BLaER1 (cell line): ENCODE measurements at regions not wholly inside any gene's neighbourhood (a gene's known extent, or its start where the extent isn't known, plus 50 kb on each side); places are given as distances from the start of the nearest gene placed in this dataset.

Experiments
- H3K27ac ChIP-seq: shearing (Covaris generic); formaldehyde crosslinking; 2 replicates; pipeline ENCODE4 v1.8.1; 2022
- H3K27me3 ChIP-seq: shearing (Covaris generic); formaldehyde crosslinking; 2 replicates; pipeline ENCODE4 v1.8.1; 2022
- H3K36me3 ChIP-seq: shearing (Covaris generic); formaldehyde crosslinking; 2 replicates; pipeline ENCODE4 v1.8.1; 2022
- H3K4me1 ChIP-seq: shearing (Covaris generic); formaldehyde crosslinking; 2 replicates; pipeline ENCODE4 v1.8.1; 2022
- H3K4me2 ChIP-seq: shearing (Covaris generic); formaldehyde crosslinking; 2 replicates; pipeline ENCODE4 v1.8.1; 2022
- H3K4me3 ChIP-seq: shearing (Covaris generic); formaldehyde crosslinking; 2 replicates; pipeline ENCODE4 v1.8.1; 2022
- H3K9ac ChIP-seq: shearing (Covaris generic); formaldehyde crosslinking; 2 replicates; pipeline ENCODE4 v1.8.1; 2022
- H3K9me3 ChIP-seq: shearing (Covaris generic); formaldehyde crosslinking; 2 replicates; pipeline ENCODE4 v1.8.1; 2022
- H4K20me1 ChIP-seq: shearing (Covaris generic); formaldehyde crosslinking; 2 replicates; pipeline ENCODE4 v1.8.1; 2022
- Cebpa-rat ChIP-seq: shearing (Covaris generic); IDR thresholded peaks from 2 replicates; pipeline ENCODE4 v1.8.1; 2022

DNA sequence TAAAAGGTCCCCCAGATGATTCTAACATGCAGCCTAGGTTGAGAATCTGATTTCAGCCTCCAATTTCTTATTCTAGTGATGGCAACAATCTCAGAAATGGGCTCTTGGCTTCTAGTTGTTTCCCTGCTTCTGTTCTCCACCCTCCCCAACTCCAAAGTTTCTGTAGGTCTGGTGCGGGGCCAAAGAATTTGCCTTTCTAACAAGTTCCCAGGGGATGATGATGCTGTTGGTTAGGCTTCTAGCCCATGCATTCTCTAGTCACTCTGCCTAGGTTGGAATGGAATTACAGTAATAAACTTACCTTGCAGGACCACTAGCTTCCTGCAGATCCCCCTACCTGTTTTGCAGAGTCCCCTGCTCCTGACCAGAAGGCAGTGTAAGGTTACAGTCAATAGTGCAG is 103.2 kb upstream of the PPP2R3A start:
- H3K27me3 ChIP-seq, result no peaks in the 10 kb centered on the region
- H3K36me3 ChIP-seq, result no peaks in the 10 kb centered on the region
- TF ChIP-seq Cebpa-rat, result no peak
- H3K4me2 ChIP-seq, result no peak overlapping the region
- peaks cover 5% of the 10 kb centered on the region; the same call in 1 of the 2 replicates for H3K9me3 ChIP-seq
- H3K4me3 ChIP-seq, result no peak overlapping the region
- H4K20me1 ChIP-seq, result no peaks in the 10 kb centered on the region
- no peak overlapping the region for H3K27ac ChIP-seq
- H3K9ac ChIP-seq, result no peak overlapping the region
- H3K4me1 ChIP-seq, result no peaks in the 10 kb centered on the region

DNA sequence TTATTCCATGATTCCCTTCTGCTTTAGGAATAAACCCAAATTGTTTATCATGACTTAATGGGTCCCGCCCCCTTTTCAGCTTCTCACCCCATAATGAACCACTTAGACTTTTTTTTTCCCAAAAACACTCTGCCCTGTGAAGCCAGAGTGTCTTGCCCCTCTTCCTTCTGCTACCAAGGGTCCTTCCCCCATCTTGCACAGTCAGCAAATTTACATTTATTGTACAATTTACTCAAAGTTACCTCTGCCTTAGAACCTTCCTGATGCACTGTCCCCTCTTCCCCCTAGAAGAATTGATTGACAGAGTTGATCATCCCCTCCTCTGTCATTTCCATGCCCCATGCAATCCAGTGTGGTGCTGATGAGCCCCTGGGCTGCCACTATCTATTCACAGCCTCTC is 101.5 kb upstream of the PPP2R3A start:
- no peak for TF ChIP-seq Cebpa-rat
- Histone ChIP-seq H4K20me1 (no peaks in the 10 kb centered on the region), H3K4me2 (no peak overlapping the region), H3K4me3 (no peak overlapping the region), H3K36me3 (no peaks in the 10 kb centered on the region), H3K9me3 (peaks cover 5% of the 10 kb centered on the region; the same call in 1 of the 2 replicates), H3K27ac (no peak overlapping the region), H3K4me1 (no peaks in the 10 kb centered on the region), H3K9ac (no peak overlapping the region), H3K27me3 (no peaks in the 10 kb centered on the region)

DNA sequence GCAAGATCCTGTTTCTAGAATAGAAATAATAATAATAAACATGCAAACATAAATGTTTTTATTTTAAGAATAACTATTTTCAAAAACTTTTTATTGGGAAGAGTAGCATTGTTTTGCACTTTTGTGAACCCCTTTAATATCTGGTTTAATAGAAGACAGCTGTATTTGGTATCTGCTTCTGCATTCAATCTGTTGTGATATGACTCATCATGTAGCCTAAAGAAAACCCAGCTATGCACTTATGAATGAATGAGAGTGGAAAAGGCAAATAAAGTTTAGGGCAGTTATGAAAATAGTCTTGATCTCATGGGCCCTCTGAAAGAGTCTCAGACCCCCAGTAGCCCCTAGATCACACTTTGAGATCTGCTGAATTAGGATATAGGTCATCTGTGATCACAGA is 100.4 kb upstream of the PPP2R3A start:
- Histone ChIP-seq H3K36me3 (no peaks in the 10 kb centered on the region), H3K4me2 (no peak overlapping the region), H3K27ac (no peak overlapping the region), H3K4me3 (no peak overlapping the region), H3K4me1 (no peaks in the 10 kb centered on the region), H4K20me1 (no peaks in the 10 kb centered on the region), H3K9ac (no peak overlapping the region), H3K27me3 (no peaks in the 10 kb centered on the region), H3K9me3 (peaks cover 5% of the 10 kb centered on the region; the same call in 1 of the 2 replicates)
- no peak for TF ChIP-seq Cebpa-rat

DNA sequence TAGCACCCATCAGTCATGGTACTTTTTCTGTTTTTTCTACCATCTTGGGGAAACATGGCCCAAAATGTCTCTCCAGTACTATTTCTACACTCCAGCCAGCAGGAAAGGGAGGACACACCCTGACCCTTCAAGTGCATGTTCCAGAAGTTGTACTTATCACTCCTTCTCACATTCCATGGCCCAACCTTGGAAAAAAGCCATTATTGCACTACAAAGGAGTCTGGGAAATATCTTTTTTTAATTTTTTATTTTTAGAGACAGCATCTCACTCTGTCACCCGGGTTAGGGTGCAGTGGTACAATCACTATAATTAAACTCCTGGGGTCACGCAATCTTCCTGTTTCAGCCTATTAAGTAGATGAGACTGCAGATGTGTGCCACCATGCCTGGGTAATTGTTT is 100.0 kb upstream of the PPP2R3A start:
- Histone ChIP-seq H3K4me2 (no peak overlapping the region), H3K27me3 (no peaks in the 10 kb centered on the region), H4K20me1 (no peaks in the 10 kb centered on the region), H3K36me3 (no peaks in the 10 kb centered on the region), H3K4me1 (no peaks in the 10 kb centered on the region), H3K27ac (no peak overlapping the region), H3K9ac (no peak overlapping the region), H3K4me3 (no peak overlapping the region), H3K9me3 (peaks cover 5% of the 10 kb centered on the region; the same call in 1 of the 2 replicates)
- TF ChIP-seq Cebpa-rat, result no peak

DNA sequence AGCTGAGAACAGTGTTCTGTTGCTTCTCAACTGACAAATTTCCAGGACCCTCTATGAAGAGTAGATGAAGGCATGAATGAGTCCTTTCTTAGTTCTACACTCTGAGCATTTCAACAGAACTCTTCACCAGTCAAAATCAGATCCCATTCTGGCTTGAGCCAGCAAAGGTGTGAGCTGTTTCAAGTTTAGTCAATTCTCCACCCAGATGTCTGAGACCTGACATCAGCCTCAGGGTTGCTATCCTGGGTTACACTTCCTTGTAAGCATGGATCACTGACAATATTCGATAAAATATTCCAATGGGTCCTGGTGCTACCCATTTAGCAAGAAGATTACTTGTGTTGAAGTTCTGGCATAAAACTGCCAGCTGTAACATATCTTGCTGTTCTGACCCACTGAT is 97.6 kb upstream of the PPP2R3A start:
- no peaks in the 10 kb centered on the region for H3K36me3 ChIP-seq
- no peak overlapping the region for H3K4me3 ChIP-seq
- no peak overlapping the region for H3K4me2 ChIP-seq
- H3K9ac ChIP-seq, result no peak overlapping the region
- no peak overlapping the region for H3K27ac ChIP-seq
- no peak for TF ChIP-seq Cebpa-rat
- H3K4me1 ChIP-seq, result no peaks in the 10 kb centered on the region
- no peaks in the 10 kb centered on the region for H4K20me1 ChIP-seq
- H3K27me3 ChIP-seq, result no peaks in the 10 kb centered on the region
- H3K9me3 ChIP-seq, result peaks cover 6% of the 10 kb centered on the region

DNA sequence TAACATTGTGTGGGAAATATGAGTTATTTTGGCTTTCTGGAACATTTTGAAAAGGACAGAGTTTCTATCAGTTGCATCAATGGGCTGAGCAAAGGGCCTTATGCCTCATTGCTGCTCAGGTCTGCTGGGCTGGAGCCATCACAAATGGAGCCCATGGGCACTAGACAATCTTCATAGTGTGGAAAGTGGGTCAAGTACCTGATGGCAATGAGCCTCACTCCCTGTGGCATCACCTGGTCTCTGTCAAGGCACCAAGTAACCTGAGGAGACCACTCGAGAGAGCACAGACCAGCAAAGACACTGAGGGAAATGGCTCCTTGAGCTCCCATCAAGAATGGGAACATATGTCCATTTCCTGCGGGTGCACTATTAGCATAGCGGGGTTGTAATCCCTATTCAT is 96.7 kb upstream of the PPP2R3A start:
- H3K27ac ChIP-seq, result no peak overlapping the region
- H4K20me1 ChIP-seq, result no peaks in the 10 kb centered on the region
- TF ChIP-seq Cebpa-rat, result no peak
- H3K9ac ChIP-seq, result no peak overlapping the region
- no peak overlapping the region for H3K4me2 ChIP-seq
- no peak overlapping the region for H3K4me3 ChIP-seq
- peaks cover 11% of the 10 kb centered on the region for H3K9me3 ChIP-seq
- H3K27me3 ChIP-seq, result no peaks in the 10 kb centered on the region
- no peaks in the 10 kb centered on the region for H3K36me3 ChIP-seq
- H3K4me1 ChIP-seq, result no peaks in the 10 kb centered on the region

DNA sequence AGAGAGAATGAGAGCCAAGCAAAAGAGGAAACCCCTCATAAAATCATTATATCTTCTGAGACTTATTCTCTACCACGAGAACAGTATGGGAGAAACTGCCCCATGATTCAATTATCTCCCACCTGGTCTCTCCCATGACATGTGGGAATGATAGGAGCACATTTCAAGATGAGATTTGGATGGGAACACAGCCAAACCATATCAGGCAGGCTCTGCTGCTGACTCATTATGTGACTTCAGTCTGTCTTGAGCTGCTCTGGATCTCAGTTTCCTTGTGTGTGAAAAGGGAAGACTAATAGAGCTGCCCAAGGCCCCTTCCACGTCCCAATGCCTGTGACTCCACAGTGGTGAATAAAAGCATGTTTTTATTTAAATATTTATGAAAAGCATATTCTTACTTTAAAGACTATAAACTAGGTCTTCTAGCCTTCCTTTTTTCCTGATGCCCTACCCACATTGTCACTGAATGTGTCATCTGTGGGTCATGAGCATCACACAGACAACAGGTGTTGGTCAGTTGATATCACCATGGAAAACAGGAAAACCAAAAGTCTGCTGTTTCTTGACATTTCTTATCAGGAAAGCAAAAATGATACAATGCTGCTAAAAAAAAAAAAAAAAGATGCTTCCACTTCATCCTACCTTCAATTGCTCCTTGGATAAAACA is 96.0 kb upstream of the PPP2R3A start:
- no peak overlapping the region for H3K9ac ChIP-seq
- no peak overlapping the region for H3K27ac ChIP-seq
- TF ChIP-seq Cebpa-rat, result no peak
- H3K4me1 ChIP-seq, result no peaks in the 10 kb centered on the region
- H3K27me3 ChIP-seq, result no peaks in the 10 kb centered on the region
- H4K20me1 ChIP-seq, result no peaks in the 10 kb centered on the region
- no peaks in the 10 kb centered on the region for H3K36me3 ChIP-seq
- peaks cover 16% of the 10 kb centered on the region for H3K9me3 ChIP-seq
- H3K4me2 ChIP-seq, result no peak overlapping the region
- H3K4me3 ChIP-seq, result no peak overlapping the region

DNA sequence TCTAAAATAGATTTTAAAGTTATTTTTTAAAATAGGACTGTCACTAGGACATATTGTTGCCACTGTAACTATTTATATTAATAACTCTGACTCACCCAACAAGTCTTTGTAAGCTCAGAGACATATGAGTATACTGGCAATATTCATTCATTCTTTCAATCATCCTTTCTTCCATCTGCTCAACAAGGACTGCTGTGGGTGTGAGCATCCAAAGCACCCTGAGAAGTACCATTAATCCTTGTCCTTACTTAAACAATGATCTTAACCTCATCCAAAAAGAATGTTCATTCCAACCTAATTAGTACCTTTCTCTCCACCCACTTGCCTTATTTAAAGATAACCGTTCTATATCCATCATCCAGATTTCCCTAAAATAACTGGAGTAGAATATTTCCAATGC is 94.2 kb upstream of the PPP2R3A start:
- Histone ChIP-seq H3K9ac (no peak overlapping the region), H3K27me3 (no peaks in the 10 kb centered on the region), H3K27ac (no peak overlapping the region), H3K36me3 (no peaks in the 10 kb centered on the region), H4K20me1 (no peaks in the 10 kb centered on the region), H3K4me2 (no peak overlapping the region), H3K4me1 (no peaks in the 10 kb centered on the region), H3K9me3 (peaks cover 16% of the 10 kb centered on the region), H3K4me3 (no peak overlapping the region)
- no peak for TF ChIP-seq Cebpa-rat

DNA sequence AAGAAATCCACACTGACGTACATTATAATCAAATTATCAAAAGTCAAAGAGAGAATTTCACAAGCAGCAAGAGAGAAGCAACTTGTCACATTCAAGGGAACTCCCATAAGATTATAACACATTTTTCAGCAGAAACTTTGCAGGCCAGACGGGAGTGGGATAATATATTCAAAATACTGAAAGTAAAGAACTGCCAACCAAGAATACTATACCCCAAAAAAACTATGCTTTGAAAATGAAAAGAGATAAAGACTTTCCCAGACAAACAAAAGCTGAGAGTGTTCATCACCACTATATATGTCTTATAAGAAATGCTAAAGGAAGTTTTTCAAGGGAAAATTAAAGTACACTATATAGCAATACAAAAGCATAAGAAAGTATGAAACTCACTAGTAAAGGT is 91.5 kb upstream of the PPP2R3A start:
- Histone ChIP-seq H3K36me3 (no peaks in the 10 kb centered on the region), H3K4me2 (no peak overlapping the region), H3K27me3 (no peaks in the 10 kb centered on the region), H3K9me3 (peaks cover 12% of the 10 kb centered on the region), H3K27ac (no peak overlapping the region), H3K4me3 (no peak overlapping the region), H4K20me1 (no peaks in the 10 kb centered on the region), H3K4me1 (no peaks in the 10 kb centered on the region), H3K9ac (no peak overlapping the region)
- no peak for TF ChIP-seq Cebpa-rat

DNA sequence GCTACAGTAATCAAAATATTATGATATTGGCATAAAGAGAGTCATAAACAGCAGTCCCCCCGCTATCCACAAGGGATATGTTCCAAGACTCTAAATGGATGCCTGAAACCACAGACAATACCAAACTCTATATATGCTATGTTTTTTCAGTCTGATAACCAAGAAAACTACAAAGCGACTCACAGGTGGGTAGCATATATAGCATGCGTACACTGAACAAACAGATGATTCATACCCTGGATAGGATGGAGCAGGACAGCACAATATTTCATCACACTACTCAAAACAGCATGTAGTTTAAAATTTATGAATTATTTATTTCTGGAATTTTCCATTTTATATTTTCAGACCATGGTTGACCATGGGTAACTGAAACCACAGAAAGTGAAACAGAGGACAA is 87.0 kb upstream of the PPP2R3A start:
- TF ChIP-seq Cebpa-rat, result no peak
- Histone ChIP-seq H3K27me3 (no peaks in the 10 kb centered on the region), H3K27ac (no peak overlapping the region), H4K20me1 (no peaks in the 10 kb centered on the region), H3K4me3 (no peak overlapping the region), H3K4me2 (no peak overlapping the region), H3K9ac (no peak overlapping the region), H3K9me3 (peaks cover 8% of the 10 kb centered on the region), H3K4me1 (no peaks in the 10 kb centered on the region), H3K36me3 (no peaks in the 10 kb centered on the region)

DNA sequence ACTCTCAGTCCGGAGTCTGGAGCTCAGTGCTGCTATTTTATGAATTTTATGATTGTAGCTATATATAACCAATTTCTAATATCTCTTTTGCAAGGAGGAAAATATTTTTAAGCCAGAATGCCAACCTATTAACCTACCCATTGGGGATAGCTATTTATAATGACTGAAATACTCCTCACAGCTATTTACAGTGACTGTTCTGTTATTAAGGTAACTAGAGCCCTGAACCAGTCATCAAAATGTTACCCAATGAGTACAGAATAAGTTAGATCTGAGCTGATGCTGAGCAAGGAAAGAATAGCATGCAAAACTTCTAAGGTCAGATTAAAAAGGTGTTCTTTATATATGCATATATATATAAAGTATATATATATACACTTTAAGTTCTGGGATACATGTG is 79.6 kb upstream of the PPP2R3A start:
- Histone ChIP-seq H3K4me1 (no peaks in the 10 kb centered on the region), H3K4me2 (no peak overlapping the region), H3K27ac (no peak overlapping the region), H3K27me3 (no peaks in the 10 kb centered on the region), H4K20me1 (no peaks in the 10 kb centered on the region), H3K36me3 (no peaks in the 10 kb centered on the region), H3K9ac (no peak overlapping the region), H3K9me3 (no peaks in the 10 kb centered on the region), H3K4me3 (no peak overlapping the region)
- no peak for TF ChIP-seq Cebpa-rat
